Fibroblast of the aortic adventitia (primary cell): ENCODE measurements at regions not wholly inside any gene's neighbourhood (a gene's known extent, or its start where the extent isn't known, plus 50 kb on each side); places are given as distances from the start of the nearest gene placed in this dataset.

Source experiments
- DNase-seq: peaks from one replicate; pipeline ENCODE4 v3.0.0-alpha.2; 2010; ENCODE audit warnings: low read depth
- H3K4me3 ChIP-seq: 2 replicates; pipeline ENCODE4 v1.5.1; 2011; ENCODE audit warnings: low read depth, mild to moderate bottlenecking, control low read depth, low read length, moderate library complexity
- TF ChIP-seq, protein P1 (sequence below): IDR thresholded peaks from 2 replicates; pipeline ENCODE4 v1.5.1; 2011; ENCODE audit warnings: mild to moderate bottlenecking, low read length, control low read depth, inconsistent platforms; ENCODE audit not compliant: insufficient read depth

DNA sequence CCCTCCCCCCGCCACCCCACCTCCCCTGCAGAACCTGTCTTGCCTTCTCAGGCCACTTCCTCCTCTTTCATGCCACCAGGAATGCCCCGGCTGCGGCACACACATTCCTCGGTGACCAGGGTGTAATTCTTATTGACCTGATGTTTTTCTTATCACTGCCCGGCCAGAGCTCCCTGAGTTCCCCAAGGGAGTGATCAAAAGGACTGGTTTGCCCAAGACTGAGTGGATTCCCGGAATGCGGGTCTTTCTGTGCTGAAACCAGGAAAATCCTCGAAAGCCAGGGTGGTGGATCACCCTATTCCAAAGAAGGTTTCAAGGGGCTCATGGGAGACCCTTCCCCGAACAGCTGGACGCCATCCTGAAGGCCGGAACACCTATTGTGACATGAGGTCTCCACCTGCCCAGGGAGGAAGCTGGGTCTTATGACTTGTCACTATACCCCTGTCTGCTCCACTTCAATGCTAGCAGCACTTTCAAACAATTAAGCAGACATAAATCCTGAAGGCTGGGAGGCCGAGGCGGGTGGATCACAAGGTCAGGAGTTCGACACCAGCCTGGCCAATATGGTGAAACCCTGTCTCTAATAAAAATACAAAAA, 53.0 kb upstream of the RPL38 start:
- no peak overlapping the region for H3K4me3 ChIP-seq
- no peak for DNase-seq
- TF ChIP-seq, protein P1, sequence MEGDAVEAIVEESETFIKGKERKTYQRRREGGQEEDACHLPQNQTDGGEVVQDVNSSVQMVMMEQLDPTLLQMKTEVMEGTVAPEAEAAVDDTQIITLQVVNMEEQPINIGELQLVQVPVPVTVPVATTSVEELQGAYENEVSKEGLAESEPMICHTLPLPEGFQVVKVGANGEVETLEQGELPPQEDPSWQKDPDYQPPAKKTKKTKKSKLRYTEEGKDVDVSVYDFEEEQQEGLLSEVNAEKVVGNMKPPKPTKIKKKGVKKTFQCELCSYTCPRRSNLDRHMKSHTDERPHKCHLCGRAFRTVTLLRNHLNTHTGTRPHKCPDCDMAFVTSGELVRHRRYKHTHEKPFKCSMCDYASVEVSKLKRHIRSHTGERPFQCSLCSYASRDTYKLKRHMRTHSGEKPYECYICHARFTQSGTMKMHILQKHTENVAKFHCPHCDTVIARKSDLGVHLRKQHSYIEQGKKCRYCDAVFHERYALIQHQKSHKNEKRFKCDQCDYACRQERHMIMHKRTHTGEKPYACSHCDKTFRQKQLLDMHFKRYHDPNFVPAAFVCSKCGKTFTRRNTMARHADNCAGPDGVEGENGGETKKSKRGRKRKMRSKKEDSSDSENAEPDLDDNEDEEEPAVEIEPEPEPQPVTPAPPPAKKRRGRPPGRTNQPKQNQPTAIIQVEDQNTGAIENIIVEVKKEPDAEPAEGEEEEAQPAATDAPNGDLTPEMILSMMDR, result no peak

DNA sequence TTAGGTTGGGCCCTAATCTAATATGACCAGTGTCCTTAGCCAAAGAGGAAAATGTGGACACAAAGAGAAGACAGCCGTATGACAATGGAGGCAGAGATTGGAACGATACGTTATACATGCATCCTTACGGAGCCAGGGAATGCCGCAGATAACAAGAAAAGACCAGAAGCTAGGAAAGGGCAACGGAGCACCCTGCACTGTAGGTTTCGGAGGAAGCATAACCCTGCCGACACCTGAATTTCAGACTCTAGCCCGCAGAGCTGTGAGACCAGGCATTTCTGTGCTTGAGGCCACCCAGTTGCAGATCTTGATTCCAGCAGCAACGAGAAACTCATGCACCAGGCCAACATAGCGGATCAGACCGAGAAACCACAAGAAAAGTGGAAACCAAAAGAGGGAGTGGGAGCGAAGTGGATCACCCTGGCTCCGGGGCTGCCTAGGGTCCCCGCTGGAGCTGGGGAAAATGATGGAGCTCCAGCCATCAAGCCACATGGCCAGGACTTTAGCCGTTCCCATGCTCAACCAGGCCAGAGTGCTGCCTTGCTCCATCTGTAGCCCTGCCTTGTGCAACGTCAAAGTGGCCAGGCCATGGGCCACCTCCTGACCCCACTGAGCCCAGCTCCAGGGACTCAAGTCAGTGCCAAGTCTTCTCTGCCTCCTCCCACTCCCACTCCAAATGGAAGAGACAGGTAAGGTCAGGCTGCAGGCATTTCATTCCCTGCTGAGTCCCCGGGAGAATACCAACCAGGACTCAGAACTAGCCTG, 51.7 kb upstream of the RPL38 start:
- no peak overlapping the region for H3K4me3 ChIP-seq
- no peak for DNase-seq
- TF ChIP-seq, protein P1, result no peak

DNA sequence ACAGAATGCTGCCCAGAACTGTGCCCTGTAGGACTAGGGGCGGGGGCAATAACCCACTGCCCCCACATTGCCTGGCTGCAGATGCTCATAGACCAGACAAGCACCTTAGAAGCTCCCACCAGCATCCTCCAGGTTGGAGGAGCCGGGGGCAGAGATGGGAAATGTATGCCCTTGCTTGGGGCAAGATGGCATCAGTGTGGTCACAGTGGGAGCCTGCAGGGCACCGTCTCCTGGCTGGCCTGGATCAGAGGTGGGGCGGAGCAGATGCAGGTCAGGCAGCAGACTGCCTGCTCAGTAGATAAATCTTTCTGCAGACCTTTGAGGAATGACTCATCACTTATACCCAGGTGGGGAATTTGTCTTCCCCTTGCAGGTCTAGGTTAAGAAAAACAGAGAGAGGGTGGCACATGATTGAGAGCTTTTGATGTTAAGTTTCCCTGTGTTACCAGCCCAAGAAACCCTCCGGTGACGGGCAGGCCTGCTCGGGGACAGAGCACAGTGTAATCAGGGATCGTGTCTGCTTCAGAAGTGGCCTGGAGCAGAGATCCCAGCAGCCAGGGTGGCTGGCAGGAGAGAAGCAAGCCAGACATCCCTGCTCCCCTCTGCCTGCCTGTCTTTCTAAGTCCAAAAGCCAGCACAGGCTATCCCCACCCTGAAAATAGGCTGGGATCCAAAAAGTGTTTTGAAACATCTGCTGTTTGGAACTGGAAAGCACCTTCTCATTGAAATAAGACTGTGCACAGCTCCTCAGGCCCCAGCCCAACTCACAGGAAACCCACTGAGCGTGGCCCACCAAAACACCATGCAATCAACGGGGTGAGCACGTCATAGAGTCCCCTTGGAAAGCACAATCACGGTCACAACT, 50.7 kb upstream of the RPL38 start:
- TF ChIP-seq, protein P1, result no peak
- peak; percentile 14 for DNase-seq
- no peak overlapping the region for H3K4me3 ChIP-seq

DNA sequence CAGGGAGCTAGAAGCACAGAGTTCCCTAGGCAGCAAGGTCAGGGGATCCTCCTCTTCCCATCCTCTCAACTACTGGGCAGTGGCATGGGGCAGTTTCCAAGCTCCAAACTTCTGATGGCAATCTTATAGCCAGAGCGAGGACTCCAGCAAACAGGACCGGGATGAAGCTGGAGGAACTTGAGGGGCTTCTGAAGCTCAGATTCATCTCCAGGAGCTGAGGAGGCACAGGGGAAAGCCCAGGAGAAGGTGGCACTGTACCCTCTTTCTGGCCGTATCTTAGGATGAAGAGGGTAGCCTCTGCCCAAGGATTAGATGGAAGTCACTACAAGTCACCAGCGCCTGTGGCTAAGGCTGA, 50.0 kb upstream of the RPL38 start:
- TF ChIP-seq, protein P1, result no peak
- no peak overlapping the region for H3K4me3 ChIP-seq
- no peak for DNase-seq
